ENCODE measurements at regions not wholly inside any gene's neighbourhood (a gene's known extent, or its start where the extent isn't known, plus 50 kb on each side); places are given as distances from the start of the nearest gene placed in this dataset.

- TF ChIP-seq CTCF (IDR thresholded peaks at IDR 0.05; ENCODE audit: low read depth, low read length) (no peak), MAX (IDR thresholded peaks at IDR 0.05; ENCODE audit: low read depth, low read length) (no peak), MYC (IDR thresholded peaks at IDR 0.05; ENCODE audit: low read depth, low read length) (no peak)
- DNase-seq (ENCODE audit: low read depth), result no peak
- no peak overlapping the region for H3K4me3 ChIP-seq (ENCODE audit: low read depth, low read length)
Observed at GRCh38 chr9:94472806-94473360, 82.0 kb upstream of the PCAT7 start.

GRCh38 chr9:94478755-94479730 is 75.8 kb upstream of the PCAT7 start:
- TF ChIP-seq MAX (IDR thresholded peaks at IDR 0.05; ENCODE audit: low read depth, low read length) (no peak), CTCF (IDR thresholded peaks at IDR 0.05; ENCODE audit: low read depth, low read length) (no peak), MYC (IDR thresholded peaks at IDR 0.05; ENCODE audit: low read depth, low read length) (no peak), POLR2A (IDR thresholded peaks at IDR 0.05; ENCODE audit: extremely low read depth, insufficient read length) (no peak)
- no peak for DNase-seq (ENCODE audit: low read depth)
- no peak overlapping the region for H3K4me3 ChIP-seq (ENCODE audit: low read depth, low read length)

GRCh38 chr9:94479757-94480156 is 75.1 kb upstream of the PCAT7 start:
- TF ChIP-seq MYC (IDR thresholded peaks at IDR 0.05; ENCODE audit: low read depth, low read length) (no peak), CTCF (IDR thresholded peaks at IDR 0.05; ENCODE audit: low read depth, low read length) (no peak), POLR2A (IDR thresholded peaks at IDR 0.05; ENCODE audit: extremely low read depth, insufficient read length) (no peak), MAX (IDR thresholded peaks at IDR 0.05; ENCODE audit: low read depth, low read length) (no peak)
- H3K4me3 ChIP-seq (ENCODE audit: low read depth, low read length), result no peak overlapping the region
- DNase-seq (ENCODE audit: low read depth), result no peak

- H3K4me3 ChIP-seq (ENCODE audit: low read depth, low read length), result no peak overlapping the region
- TF ChIP-seq CTCF (IDR thresholded peaks at IDR 0.05; ENCODE audit: low read depth, low read length) (no peak), MYC (IDR thresholded peaks at IDR 0.05; ENCODE audit: low read depth, low read length) (no peak), MAX (IDR thresholded peaks at IDR 0.05; ENCODE audit: low read depth, low read length) (no peak), POLR2A (IDR thresholded peaks at IDR 0.05; ENCODE audit: extremely low read depth, insufficient read length) (no peak)
- no peak for DNase-seq (ENCODE audit: low read depth)
Observed at GRCh38 chr9:94480205-94480604, 74.7 kb upstream of the PCAT7 start.

GRCh38 chr9:94482110-94482509 is 72.8 kb upstream of the PCAT7 start:
- no peak overlapping the region for H3K4me3 ChIP-seq (ENCODE audit: low read depth, low read length)
- DNase-seq (ENCODE audit: low read depth), result no peak
- TF ChIP-seq MAX (IDR thresholded peaks at IDR 0.05; ENCODE audit: low read depth, low read length) (no peak), MYC (IDR thresholded peaks at IDR 0.05; ENCODE audit: low read depth, low read length) (no peak), CTCF (IDR thresholded peaks at IDR 0.05; ENCODE audit: low read depth, low read length) (no peak), POLR2A (IDR thresholded peaks at IDR 0.05; ENCODE audit: extremely low read depth, insufficient read length) (no peak)

All from NB4 (cell line).